ENCODE measurements at regions not wholly inside any gene's neighbourhood (a gene's known extent, or its start where the extent isn't known, plus 50 kb on each side); places are given as distances from the start of the nearest gene placed in this dataset.

- TF ChIP-seq CTCF (IDR thresholded peaks at IDR 0.05 in 4 of 5, conservative IDR thresholded peaks at IDR 0.05 in 1 of 5) (no peak), POLR2A (IDR thresholded peaks at IDR 0.05) (no peak)
Observed at GRCh38 chr15:96733721-96734120, 403.2 kb downstream of the NR2F2 start.

Measured in gastrocnemius medialis (tissue), 4 donors.